Dedifferentiated amniotic fluid mesenchymal stem cell (primary cell): ENCODE measurements at regions not wholly inside any gene's neighbourhood (a gene's known extent, or its start where the extent isn't known, plus 50 kb on each side); places are given as distances from the start of the nearest gene placed in this dataset.
A peak's percentile ranks its signal among the peaks of the same experiment; 100 is the strongest.
"Not testable (repeated sequence)": the region's sequence is repeated elsewhere in the genome, so short reads cannot be mapped to it uniquely, and the experiment has no call there.

Experiments used
- DNase-seq: peaks from one replicate; pipeline ENCODE4 v3.0.0-alpha.2; 2016; ENCODE audit errors: extremely low spot score

GRCh38 chr12:88368077-88368476, 212.2 kb downstream of the KITLG start:
- not testable (repeated sequence) for DNase-seq

GRCh38 chr12:88371416-88372183, 208.7 kb downstream of the KITLG start:
- DNase-seq, result no peak

GRCh38 chr12:88375306-88376305, 204.7 kb downstream of the KITLG start:
- no peak for DNase-seq

GRCh38 chr12:88377973-88378372, 202.3 kb downstream of the KITLG start:
- DNase-seq, result no peak

GRCh38 chr12:88381466-88381865, 198.8 kb downstream of the KITLG start:
- no peak for DNase-seq

GRCh38 chr12:88383405-88383804, 196.9 kb downstream of the KITLG start:
- no peak for DNase-seq

- DNase-seq, result peak; percentile 18
Observed at GRCh38 chr12:88388566-88389540, 191.4 kb downstream of the KITLG start.

GRCh38 chr12:88390811-88391210, 189.5 kb downstream of the KITLG start:
- DNase-seq, result no peak

- DNase-seq, result peak; percentile 78
Observed at GRCh38 chr12:88391556-88391955, 188.7 kb downstream of the KITLG start.

- DNase-seq, result no peak
Observed at GRCh38 chr12:88393017-88393767, 187.1 kb downstream of the KITLG start.

- DNase-seq, result no peak
Observed at GRCh38 chr12:88398031-88398430, 182.2 kb downstream of the KITLG start.

GRCh38 chr12:88399811-88400210, 180.5 kb downstream of the KITLG start:
- DNase-seq, result no peak

GRCh38 chr12:88400302-88400701, 180.0 kb downstream of the KITLG start:
- DNase-seq, result no peak

- DNase-seq, result no peak
Observed at GRCh38 chr12:88401155-88401554, 179.1 kb downstream of the KITLG start.

GRCh38 chr12:88406905-88407304, 173.4 kb downstream of the KITLG start:
- DNase-seq, result no peak

- no peak for DNase-seq
Observed at GRCh38 chr12:88408823-88409222, 171.4 kb downstream of the KITLG start.

GRCh38 chr12:88409257-88409656, 171.0 kb downstream of the KITLG start:
- DNase-seq, result no peak

- no peak for DNase-seq
Observed at GRCh38 chr12:88411689-88412088, 168.6 kb downstream of the KITLG start.

- DNase-seq, result no peak
Observed at GRCh38 chr12:88413646-88414045, 166.6 kb downstream of the KITLG start.

GRCh38 chr12:88416155-88416554, 164.1 kb downstream of the KITLG start:
- DNase-seq, result no peak

- DNase-seq, result no peak
Observed at GRCh38 chr12:88416786-88417185, 163.5 kb downstream of the KITLG start.
